HEK293 (cell line): ENCODE measurements at regions not wholly inside any gene's neighbourhood (a gene's known extent, or its start where the extent isn't known, plus 50 kb on each side); places are given as distances from the start of the nearest gene placed in this dataset.

ENCODE experiments used
- KLF10 ChIP-seq: fragments of 450-650 bp; IDR thresholded peaks from 2 replicates; pipeline ENCODE4 v1.5.1; 2018; ENCODE audit warnings: missing biosample characterization, mild to moderate bottlenecking, missing genetic modification characterization
- SALL2 ChIP-seq: fragments of 450-650 bp; formaldehyde crosslinking; IDR thresholded peaks from 2 replicates; pipeline ENCODE4 v1.5.0; 2017; ENCODE audit warnings: missing biosample characterization, mild to moderate bottlenecking, missing genetic modification characterization, borderline replicate concordance
- SCRT1 ChIP-seq: fragments of 450-650 bp; formaldehyde crosslinking; IDR thresholded peaks from 2 replicates; pipeline ENCODE4 v1.5.1; 2016; ENCODE audit warnings: missing biosample characterization, missing genetic modification characterization, borderline replicate concordance
- TCF7L2 ChIP-seq: IDR thresholded peaks from 2 replicates; pipeline ENCODE4 v1.6.1; 2011; ENCODE audit warnings: low read depth, mild to moderate bottlenecking, inconsistent platforms, low read length, moderate library complexity, borderline replicate concordance
- ZEB2 ChIP-seq: fragments of 450-650 bp; formaldehyde crosslinking; IDR thresholded peaks from 2 replicates; pipeline ENCODE4 v1.5.1; 2016; ENCODE audit warnings: missing biosample characterization, missing genetic modification characterization
- ZNF274 ChIP-seq, 2 experiments: fragments of 200-500 bp in 1 of 2; fragments of 450-650 bp in 1 of 2; sonication (Bioruptor generic) in 1 of 2; formaldehyde crosslinking in 1 of 2; IDR thresholded peaks; 2 replicates each; pipeline versions ENCODE4 v1.5.1 to v1.6.1; 2014 to 2016; ENCODE audit warnings: borderline replicate concordance in 1 of 2, inconsistent platforms in 1 of 2, low read length in 1 of 2, missing biosample characterization in 1 of 2, missing genetic modification characterization in 1 of 2
- ZNF621 ChIP-seq: fragments of 450-650 bp; formaldehyde crosslinking; IDR thresholded peaks from 2 replicates; pipeline ENCODE4 v1.5.1; 2017; ENCODE audit warnings: missing biosample characterization, missing genetic modification characterization
- ZNF768 ChIP-seq: fragments of 450-650 bp; formaldehyde crosslinking; IDR thresholded peaks from 2 replicates; pipeline ENCODE4 v1.5.1; 2018; ENCODE audit warnings: missing biosample characterization, mild to moderate bottlenecking, missing genetic modification characterization
- ZNF785 ChIP-seq: fragments of 450-650 bp; formaldehyde crosslinking; IDR thresholded peaks from 2 replicates; pipeline ENCODE4 v1.5.1; 2016; ENCODE audit warnings: missing biosample characterization, missing genetic modification characterization
- TF ChIP-seq, protein P1 (sequence below): fragments of 450-650 bp; formaldehyde crosslinking; IDR thresholded peaks from 2 replicates; pipeline ENCODE4 v1.5.1; 2016; ENCODE audit warnings: missing biosample characterization, missing genetic modification characterization

DNA sequence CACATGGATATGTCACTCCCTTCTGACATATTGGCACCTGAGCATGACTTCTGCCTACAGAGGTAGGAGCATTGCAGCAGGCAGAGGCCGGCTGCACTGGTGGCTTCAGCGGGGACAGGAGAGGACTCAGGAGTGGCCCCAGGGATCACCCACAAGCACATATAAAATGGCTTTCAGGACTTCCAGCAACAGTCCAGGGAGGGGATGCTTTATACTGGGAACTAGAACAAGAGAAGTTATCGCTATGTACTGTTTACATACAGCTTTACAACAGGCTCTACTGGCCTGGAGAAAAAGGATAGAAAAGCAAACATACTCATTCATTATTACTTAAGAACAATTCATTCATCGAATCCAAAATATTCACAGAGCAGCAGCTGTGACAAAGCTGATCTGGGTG is 337.8 kb downstream of the THBS2 start:
- TF ChIP-seq ZNF621 (tag by site-specific recombination) (no peak), ZNF274 (IDR thresholded peaks at IDR 0.05; ENCODE audit: low read length) (no peak), ZNF274 (tag by site-specific recombination; IDR thresholded peaks at IDR 0.05; ENCODE audit: borderline replicate concordance) (no peak), ZEB2 (tag by site-specific recombination) (no peak), SALL2 (no peak), SCRT1 (no peak), KLF10 (tag by site-specific recombination) (no peak), ZNF768 (no peak), TCF7L2 (no peak), ZNF785 (tag by site-specific recombination) (no peak)
- TF ChIP-seq, protein P1, sequence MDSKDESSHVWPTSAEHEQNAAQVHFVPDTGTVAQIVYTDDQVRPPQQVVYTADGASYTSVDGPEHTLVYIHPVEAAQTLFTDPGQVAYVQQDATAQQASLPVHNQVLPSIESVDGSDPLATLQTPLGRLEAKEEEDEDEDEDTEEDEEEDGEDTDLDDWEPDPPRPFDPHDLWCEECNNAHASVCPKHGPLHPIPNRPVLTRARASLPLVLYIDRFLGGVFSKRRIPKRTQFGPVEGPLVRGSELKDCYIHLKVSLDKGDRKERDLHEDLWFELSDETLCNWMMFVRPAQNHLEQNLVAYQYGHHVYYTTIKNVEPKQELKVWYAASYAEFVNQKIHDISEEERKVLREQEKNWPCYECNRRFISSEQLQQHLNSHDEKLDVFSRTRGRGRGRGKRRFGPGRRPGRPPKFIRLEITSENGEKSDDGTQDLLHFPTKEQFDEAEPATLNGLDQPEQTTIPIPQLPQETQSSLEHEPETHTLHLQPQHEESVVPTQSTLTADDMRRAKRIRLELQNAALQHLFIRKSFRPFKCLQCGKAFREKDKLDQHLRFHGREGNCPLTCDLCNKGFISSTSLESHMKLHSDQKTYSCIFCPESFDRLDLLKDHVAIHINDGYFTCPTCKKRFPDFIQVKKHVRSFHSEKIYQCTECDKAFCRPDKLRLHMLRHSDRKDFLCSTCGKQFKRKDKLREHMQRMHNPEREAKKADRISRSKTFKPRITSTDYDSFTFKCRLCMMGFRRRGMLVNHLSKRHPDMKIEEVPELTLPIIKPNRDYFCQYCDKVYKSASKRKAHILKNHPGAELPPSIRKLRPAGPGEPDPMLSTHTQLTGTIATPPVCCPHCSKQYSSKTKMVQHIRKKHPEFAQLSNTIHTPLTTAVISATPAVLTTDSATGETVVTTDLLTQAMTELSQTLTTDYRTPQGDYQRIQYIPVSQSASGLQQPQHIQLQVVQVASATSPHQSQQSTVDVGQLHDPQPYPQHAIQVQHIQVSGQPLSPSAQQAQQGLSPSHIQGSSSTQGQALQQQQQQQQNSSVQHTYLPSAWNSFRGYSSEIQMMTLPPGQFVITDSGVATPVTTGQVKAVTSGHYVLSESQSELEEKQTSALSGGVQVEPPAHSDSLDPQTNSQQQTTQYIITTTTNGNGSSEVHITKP (tag by site-specific recombination): no peak
